GM12878 (cell line): ENCODE measurements at regions not wholly inside any gene's neighbourhood (a gene's known extent, or its start where the extent isn't known, plus 50 kb on each side); places are given as distances from the start of the nearest gene placed in this dataset.

ENCODE experiments used
- ATAC-seq: fragments of 200-7000 bp; cut with Tn5 transposase; 3 replicates; pipeline ENCODE4 v1.9.1; 2020; ENCODE audit warnings: mild to moderate bottlenecking, moderate library complexity
- BruUV-seq: library from RNA; stranded (reverse); fragments of 400-500 nt; replicated peaks from 2 replicates; lab custom pipeline; 2021; lab: Mats Ljungman, UMichigan
- CTCF ChIA-PET: fragments of 300-600 bp; sonication (Branson Sonifier 250); formaldehyde crosslinking; extraction: SDS; loops from one replicate; lab custom pipeline; 2021; ENCODE audit warnings: inconsistent platforms; lab: Yijun Ruan, JAX
- POLR2A ChIA-PET: fragments of 350-600 bp; formaldehyde crosslinking; extraction: SDS; loops from one replicate; lab custom pipeline; 2021; ENCODE audit warnings: inconsistent platforms; lab: Charles Lee
- RAD21 ChIA-PET: fragments of 300-600 bp; sonication (Branson Sonifier 250); formaldehyde crosslinking; loops from one replicate; lab custom pipeline; 2023; ENCODE audit warnings: antibody characterized with exemption; ENCODE audit not compliant: unreplicated experiment; lab: Charles Lee
- SMC1A ChIA-PET: fragments of 300-600 bp; sonication (Branson Sonifier 250); formaldehyde crosslinking; loops from one replicate; lab custom pipeline; 2023; ENCODE audit not compliant: unreplicated experiment, uncharacterized antibody; lab: Charles Lee
- DNase-seq: peaks from one replicate; pipeline ENCODE4 v3.0.0-alpha.2; 2011; ENCODE audit warnings: low read depth, low spot score
- FAIRE-seq: peaks from 3 replicates; lab custom pipeline; 2011; peaks lifted over from hg19 to GRCh38; lab: Jason Lieb, UNC
- H2AFZ ChIP-seq: 2 replicates; pipeline ENCODE4 v1.6.0; 2011; ENCODE audit warnings: low read depth, low read length, control low read depth; ENCODE audit not compliant: control insufficient read depth
- H3K27ac ChIP-seq: 2 replicates; pipeline ENCODE4 v1.5.1; 2011; ENCODE audit warnings: control low read depth; ENCODE audit not compliant: control insufficient read depth, insufficient read depth
- H3K27me3 ChIP-seq, 2 experiments: replicated peaks in 1 of 2; 2 replicates each; pipeline versions ENCODE4 v1.6.0 to v1.6.1; 2011; ENCODE audit warnings: low read length in 1 of 2; ENCODE audit not compliant: control insufficient read depth in 2 of 2, insufficient read depth in 2 of 2
- H3K36me3 ChIP-seq, 2 experiments: 2 replicates each; pipeline ENCODE4 v1.5.1; 2011; ENCODE audit warnings: low read length in 1 of 2; ENCODE audit not compliant: control insufficient read depth in 2 of 2, insufficient read depth in 2 of 2
- H3K4me1 ChIP-seq: 2 replicates; pipeline ENCODE4 v1.6.1; 2011; ENCODE audit warnings: mild to moderate bottlenecking, low read length, moderate library complexity, mixed read lengths; ENCODE audit not compliant: control insufficient read depth, insufficient read depth
- H3K4me2 ChIP-seq: 2 replicates; pipeline ENCODE4 v1.6.0; 2011; ENCODE audit warnings: control low read depth; ENCODE audit not compliant: control insufficient read depth, insufficient read depth
- H3K4me3 ChIP-seq: fragments of 200-600 bp; sonication (generic); 2 replicates; pipeline ENCODE4 v1.5.1; 2016
- H3K79me2 ChIP-seq: 2 replicates; pipeline ENCODE4 v1.6.0; 2011; ENCODE audit warnings: low read length; ENCODE audit not compliant: control insufficient read depth, insufficient read depth
- H3K9ac ChIP-seq: 2 replicates; pipeline ENCODE4 v1.8.0; 2011; ENCODE audit warnings: low read length, control low read depth, mixed read lengths; ENCODE audit not compliant: control insufficient read depth, insufficient read depth
- H3K9me3 ChIP-seq: replicated peaks from 3 replicates; pipeline ENCODE4 v1.5.1; 2011; ENCODE audit warnings: mild to moderate bottlenecking, low read length; ENCODE audit not compliant: control insufficient read depth, insufficient read depth
- H4K20me1 ChIP-seq: 2 replicates; pipeline ENCODE4 v1.6.0; 2011; ENCODE audit not compliant: control insufficient read depth, insufficient read depth
- ATF7 ChIP-seq: fragments of 450-650 bp; IDR thresholded peaks from 2 replicates; pipeline ENCODE4 v1.6.1; 2016; ENCODE audit warnings: low read depth, mild to moderate bottlenecking
- CBX3 ChIP-seq: fragments of 200-600 bp; sonication (generic); IDR thresholded peaks from 2 replicates; pipeline ENCODE4 v1.6.1; 2016; ENCODE audit warnings: low read depth, borderline replicate concordance
- CHD1 ChIP-seq: IDR thresholded peaks from 2 replicates; pipeline ENCODE4 v1.6.1; 2012; ENCODE audit warnings: low read depth, low read length, improper control_type of control experiment
- DPF2 ChIP-seq: fragments of 450-650 bp; IDR thresholded peaks from 2 replicates; pipeline ENCODE4 v1.6.1; 2017; ENCODE audit warnings: mild to moderate bottlenecking
- E4F1 ChIP-seq: fragments of 450-650 bp; IDR thresholded peaks from 2 replicates; pipeline ENCODE4 v1.6.1; 2018; ENCODE audit warnings: borderline replicate concordance, mild to moderate bottlenecking; ENCODE audit not compliant: partially characterized antibody
- EED ChIP-seq: sonication (generic); IDR thresholded peaks from 2 replicates; pipeline ENCODE4 v1.6.1; 2016; ENCODE audit warnings: antibody characterized with exemption, low read depth
- EGR1 ChIP-seq, 2 experiments: IDR thresholded peaks; 1 replicate in 1 of 2; 2 replicates in 1 of 2; pipeline ENCODE4 v1.6.1; 2011 to 2012; ENCODE audit warnings: low read depth in 2 of 2, low read length in 2 of 2, borderline replicate concordance in 1 of 2, mild to moderate bottlenecking in 1 of 2, moderate library complexity in 1 of 2
- ETV6 ChIP-seq, 2 experiments: fragments of 450-650 bp in 1 of 2; IDR thresholded peaks in 1 of 2; conservative IDR thresholded peaks in 1 of 2; 2 replicates each; pipeline ENCODE4 v1.6.1; 2014; ENCODE audit warnings: antibody characterized with exemption in 1 of 2, borderline replicate concordance in 1 of 2, low read depth in 1 of 2, mild to moderate bottlenecking in 1 of 2, moderate library complexity in 1 of 2
- HDAC6 ChIP-seq: fragments of 200-600 bp; sonication (generic); IDR thresholded peaks from one replicate; pipeline ENCODE4 v1.8.0; 2017; ENCODE audit warnings: antibody characterized with exemption; ENCODE audit not compliant: unreplicated experiment
- JUND ChIP-seq: IDR thresholded peaks from 2 replicates; pipeline ENCODE4 v1.6.1; 2012; ENCODE audit warnings: low read depth, mild to moderate bottlenecking, low read length, improper control_type of control experiment, moderate library complexity
- LARP7 ChIP-seq: fragments of 450-650 bp; IDR thresholded peaks from 2 replicates; pipeline ENCODE4 v1.6.1; 2017; ENCODE audit warnings: mild to moderate bottlenecking
- MLLT1 ChIP-seq: fragments of 450-650 bp; IDR thresholded peaks from 2 replicates; pipeline ENCODE4 v1.6.1; 2016; ENCODE audit warnings: mild to moderate bottlenecking
- SIX5 ChIP-seq: IDR thresholded peaks from 2 replicates; pipeline ENCODE4 v1.6.1; 2011; ENCODE audit warnings: mild to moderate bottlenecking, low read depth, low read length, moderate library complexity; ENCODE audit not compliant: severe bottlenecking
- SREBF2 ChIP-seq: IDR thresholded peaks from 2 replicates; pipeline ENCODE4 v1.6.1; 2012; ENCODE audit warnings: mild to moderate bottlenecking, low read length
- SRF ChIP-seq, 2 experiments: IDR thresholded peaks; 2 replicates each; pipeline ENCODE4 v1.6.1; 2011; ENCODE audit warnings: low read depth in 2 of 2, low read length in 2 of 2, mild to moderate bottlenecking in 1 of 2, moderate library complexity in 1 of 2
- USF2 ChIP-seq: IDR thresholded peaks from 2 replicates; pipeline ENCODE4 v1.6.1; 2011; ENCODE audit warnings: low read depth, low read length, improper control_type of control experiment, borderline replicate concordance
- ZNF217 ChIP-seq: fragments of 450-650 bp; IDR thresholded peaks from 2 replicates; pipeline ENCODE4 v1.6.1; 2017; ENCODE audit warnings: antibody characterized with exemption, mild to moderate bottlenecking
- in situ Hi-C: fragments of 300-500 bp; cut with MboI; formaldehyde crosslinking; loops from 9 replicates; pipeline ENCODE4 v1.14.3; 2018; ENCODE audit warnings: mixed read lengths
- intact Hi-C: fragments of 100-400 bp; cut with micrococcal nuclease; formaldehyde crosslinking; loops from one replicate; pipeline ENCODE4 v1.14.2; 2022; ENCODE audit not compliant: unreplicated experiment
- TF ChIP-seq, protein P1 (sequence below): fragments of 450-650 bp; IDR thresholded peaks from 2 replicates; pipeline ENCODE4 v1.6.1; 2017; ENCODE audit warnings: mild to moderate bottlenecking, moderate library complexity

- Histone ChIP-seq H3K4me3 (no peak overlapping the region), H3K4me1 (no peaks in the 10 kb centered on the region), H3K79me2 (no peaks in the 10 kb centered on the region), H3K9me3 (no peaks in the 10 kb centered on the region), H3K27ac (no peak overlapping the region), H3K9ac (no peak overlapping the region), H3K36me3 (no peaks in the 10 kb centered on the region), H4K20me1 (no peaks in the 10 kb centered on the region), H3K27me3 (no peaks in the 10 kb centered on the region), H3K4me2 (no peak overlapping the region), H2AFZ (no peak overlapping the region)
- ChIA-PET RAD21 (no interaction called here), CTCF (no interaction called here), POLR2A (no interaction called here), SMC1A (interaction anchor here (0.6 to 1.1 kb wide), 2 partner anchors 30 to 35 kb away, joined by 3 to 4 read pairs; no protein-coding TSS in a partner anchor)
- intact Hi-C loops (no loop called here), in situ Hi-C loops (no loop called here)
- ATAC-seq (no peak), DNase-seq (no peak), FAIRE-seq (no peak)
- BruUV-seq = no TSS peak
- TF ChIP-seq SIX5 (no peak), EGR1 (IDR thresholded peaks at IDR 0.05; ENCODE audit: borderline replicate concordance in 1 of 2, low read depth in 2 of 2, low read length in 2 of 2) (no peak), CHD1 (no peak), MLLT1 (no peak), SRF (IDR thresholded peaks at IDR 0.05; ENCODE audit: low read depth in 2 of 2, low read length in 2 of 2) (no peak), ETV6 (conservative IDR thresholded peaks at IDR 0.05 in 1 of 2, IDR thresholded peaks at IDR 0.05 in 1 of 2; ENCODE audit: borderline replicate concordance in 1 of 2, low read depth in 1 of 2) (no peak), E4F1 (no peak), SREBF2 (no peak), ATF7 (no peak), USF2 (no peak), HDAC6 (no peak), ZNF217 (no peak), DPF2 (no peak), LARP7 (no peak), CBX3 (no peak), JUND (no peak), EED (no peak)
- TF ChIP-seq, protein P1, sequence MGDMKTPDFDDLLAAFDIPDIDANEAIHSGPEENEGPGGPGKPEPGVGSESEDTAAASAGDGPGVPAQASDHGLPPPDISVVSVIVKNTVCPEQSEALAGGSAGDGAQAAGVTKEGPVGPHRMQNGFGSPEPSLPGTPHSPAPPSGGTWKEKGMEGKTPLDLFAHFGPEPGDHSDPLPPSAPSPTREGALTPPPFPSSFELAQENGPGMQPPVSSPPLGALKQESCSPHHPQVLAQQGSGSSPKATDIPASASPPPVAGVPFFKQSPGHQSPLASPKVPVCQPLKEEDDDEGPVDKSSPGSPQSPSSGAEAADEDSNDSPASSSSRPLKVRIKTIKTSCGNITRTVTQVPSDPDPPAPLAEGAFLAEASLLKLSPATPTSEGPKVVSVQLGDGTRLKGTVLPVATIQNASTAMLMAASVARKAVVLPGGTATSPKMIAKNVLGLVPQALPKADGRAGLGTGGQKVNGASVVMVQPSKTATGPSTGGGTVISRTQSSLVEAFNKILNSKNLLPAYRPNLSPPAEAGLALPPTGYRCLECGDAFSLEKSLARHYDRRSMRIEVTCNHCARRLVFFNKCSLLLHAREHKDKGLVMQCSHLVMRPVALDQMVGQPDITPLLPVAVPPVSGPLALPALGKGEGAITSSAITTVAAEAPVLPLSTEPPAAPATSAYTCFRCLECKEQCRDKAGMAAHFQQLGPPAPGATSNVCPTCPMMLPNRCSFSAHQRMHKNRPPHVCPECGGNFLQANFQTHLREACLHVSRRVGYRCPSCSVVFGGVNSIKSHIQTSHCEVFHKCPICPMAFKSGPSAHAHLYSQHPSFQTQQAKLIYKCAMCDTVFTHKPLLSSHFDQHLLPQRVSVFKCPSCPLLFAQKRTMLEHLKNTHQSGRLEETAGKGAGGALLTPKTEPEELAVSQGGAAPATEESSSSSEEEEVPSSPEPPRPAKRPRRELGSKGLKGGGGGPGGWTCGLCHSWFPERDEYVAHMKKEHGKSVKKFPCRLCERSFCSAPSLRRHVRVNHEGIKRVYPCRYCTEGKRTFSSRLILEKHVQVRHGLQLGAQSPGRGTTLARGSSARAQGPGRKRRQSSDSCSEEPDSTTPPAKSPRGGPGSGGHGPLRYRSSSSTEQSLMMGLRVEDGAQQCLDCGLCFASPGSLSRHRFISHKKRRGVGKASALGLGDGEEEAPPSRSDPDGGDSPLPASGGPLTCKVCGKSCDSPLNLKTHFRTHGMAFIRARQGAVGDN = no peak
Measured at GRCh38 chr12:87758271-87758670, 270.9 kb downstream of the C12orf50 start.
